Osteocyte (in vitro differentiated cells): ENCODE measurements at regions not wholly inside any gene's neighbourhood (a gene's known extent, or its start where the extent isn't known, plus 50 kb on each side); places are given as distances from the start of the nearest gene placed in this dataset.

Experiments used
- DNase-seq: peaks from one replicate; pipeline ENCODE4 v3.0.0; 2021; ENCODE audit warnings: mixed read lengths; ENCODE audit not compliant: unreplicated experiment; ENCODE audit errors: extremely low spot score
- H3K27ac Mint-ChIP-seq: one replicate; pipeline ENCODE4 v1.8.0; 2021; ENCODE audit warnings: mild to moderate bottlenecking, mixed read lengths; ENCODE audit not compliant: unreplicated experiment
- H3K27me3 Mint-ChIP-seq: one replicate; pipeline ENCODE4 v1.8.0; 2021; ENCODE audit warnings: mixed read lengths; ENCODE audit not compliant: unreplicated experiment
- H3K36me3 Mint-ChIP-seq: one replicate; pipeline ENCODE4 v1.8.0; 2021; ENCODE audit warnings: mixed read lengths; ENCODE audit not compliant: unreplicated experiment
- H3K4me1 Mint-ChIP-seq: one replicate; pipeline ENCODE4 v1.8.0; 2021; ENCODE audit warnings: mixed read lengths; ENCODE audit not compliant: unreplicated experiment
- H3K4me3 Mint-ChIP-seq: one replicate; pipeline ENCODE4 v1.8.0; 2021; ENCODE audit warnings: mild to moderate bottlenecking, moderate library complexity, mixed read lengths; ENCODE audit not compliant: unreplicated experiment
- H3K9me3 Mint-ChIP-seq: one replicate; pipeline ENCODE4 v1.8.0; 2021; ENCODE audit warnings: mixed read lengths; ENCODE audit not compliant: unreplicated experiment
- CTCF ChIP-seq: fragments of 200-600 bp; sonication (generic); IDR thresholded peaks from 2 replicates; pipeline ENCODE4 v1.5.0; 2021; ENCODE audit warnings: antibody characterized with exemption, mild to moderate bottlenecking, moderate library complexity

DNA sequence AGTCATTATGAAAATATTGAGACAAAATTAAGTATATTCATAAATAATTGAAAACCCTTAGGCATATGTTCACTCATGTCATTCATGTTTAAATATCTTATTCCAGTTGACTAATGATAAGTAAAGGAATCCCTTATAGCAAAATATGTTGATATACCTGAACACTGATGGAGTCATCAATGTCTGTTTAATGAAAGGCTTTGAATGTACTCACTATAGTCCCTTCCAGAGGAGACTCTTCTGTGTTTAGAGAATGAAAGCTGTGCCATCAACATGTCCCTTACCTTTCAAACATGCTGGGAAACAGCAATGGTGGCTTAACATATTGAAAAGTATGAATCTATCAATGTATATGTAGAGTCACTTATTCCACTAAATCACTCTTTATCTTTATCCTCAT, 242.9 kb downstream of the KCNJ3 start:
- TF ChIP-seq CTCF, result no peak
- Mint-ChIP-seq H3K27me3 (peaks cover 2% of the 10 kb centered on the region), H3K36me3 (no peaks in the 10 kb centered on the region), H3K4me3 (no peak overlapping the region), H3K27ac (no peak overlapping the region), H3K4me1 (no peaks in the 10 kb centered on the region), H3K9me3 (no peaks in the 10 kb centered on the region)
- no peak for DNase-seq

GRCh38 chr2:154934213-154934612, 235.7 kb downstream of the KCNJ3 start:
- Mint-ChIP-seq H3K4me1 (no peaks in the 10 kb centered on the region), H3K9me3 (peaks cover 20% of the 10 kb centered on the region), H3K36me3 (no peaks in the 10 kb centered on the region), H3K4me3 (no peak overlapping the region), H3K27ac (no peak overlapping the region), H3K27me3 (peaks cover 4% of the 10 kb centered on the region)
- TF ChIP-seq CTCF, result no peak
- DNase-seq, result no peak

- no peak overlapping the region for H3K27ac Mint-ChIP-seq
- DNase-seq, result no peak
- no peak for TF ChIP-seq CTCF
- no peaks in the 10 kb centered on the region for H3K27me3 Mint-ChIP-seq
- no peak overlapping the region for H3K4me3 Mint-ChIP-seq
- H3K9me3 Mint-ChIP-seq, result no peaks in the 10 kb centered on the region
- no peaks in the 10 kb centered on the region for H3K4me1 Mint-ChIP-seq
- no peaks in the 10 kb centered on the region for H3K36me3 Mint-ChIP-seq
These were observed 226.0 kb downstream of the KCNJ3 start for GRCh38 chr2:154924531-154924930.

DNA sequence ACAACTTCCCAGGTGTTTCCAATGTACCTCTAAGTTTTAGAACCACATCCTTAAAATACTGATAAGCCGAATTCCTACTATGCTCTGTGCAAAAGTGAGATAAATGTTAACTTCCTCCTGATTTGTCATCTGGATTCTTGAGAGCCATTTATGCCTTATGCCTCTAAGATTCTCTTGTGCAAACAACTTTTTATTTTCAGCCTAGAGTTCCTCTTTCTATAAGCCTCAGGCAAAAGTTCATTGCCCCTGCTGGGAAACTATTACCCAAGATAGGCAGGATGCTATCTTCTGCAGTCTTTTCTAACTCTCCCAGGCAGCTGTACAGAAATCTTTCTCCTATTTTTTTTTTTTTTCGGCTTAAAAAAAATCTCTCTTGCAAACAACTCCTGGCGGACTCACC, 216.1 kb downstream of the KCNJ3 start:
- DNase-seq, result no peak
- no peaks in the 10 kb centered on the region for H3K36me3 Mint-ChIP-seq
- no peak for TF ChIP-seq CTCF
- no peaks in the 10 kb centered on the region for H3K4me1 Mint-ChIP-seq
- no peak overlapping the region for H3K27ac Mint-ChIP-seq
- H3K9me3 Mint-ChIP-seq, result no peaks in the 10 kb centered on the region
- H3K4me3 Mint-ChIP-seq, result no peak overlapping the region
- no peaks in the 10 kb centered on the region for H3K27me3 Mint-ChIP-seq

DNA sequence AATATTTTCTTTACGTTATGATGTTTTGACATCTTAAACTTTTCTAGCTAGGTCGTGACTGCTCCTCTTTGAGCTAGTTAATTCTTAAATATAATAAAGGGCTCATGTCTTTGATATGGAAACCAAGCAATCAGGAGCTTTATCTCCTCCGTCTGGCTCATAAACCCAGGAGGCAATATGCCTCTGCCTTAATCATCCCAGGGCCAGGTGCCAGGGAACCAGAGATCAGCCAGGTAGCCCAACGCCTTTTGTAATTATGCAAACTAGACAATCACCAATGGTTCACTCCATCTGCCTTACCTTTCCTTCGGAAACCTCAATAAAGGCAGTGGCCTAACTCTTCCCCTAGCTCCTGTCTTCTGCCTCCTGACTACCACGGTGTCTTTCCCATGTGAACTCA, 213.7 kb downstream of the KCNJ3 start:
- no peaks in the 10 kb centered on the region for H3K4me1 Mint-ChIP-seq
- no peak overlapping the region for H3K4me3 Mint-ChIP-seq
- H3K36me3 Mint-ChIP-seq, result no peaks in the 10 kb centered on the region
- TF ChIP-seq CTCF, result no peak
- no peaks in the 10 kb centered on the region for H3K27me3 Mint-ChIP-seq
- no peaks in the 10 kb centered on the region for H3K9me3 Mint-ChIP-seq
- DNase-seq, result no peak
- H3K27ac Mint-ChIP-seq, result no peak overlapping the region
